HS-5 (cell line): ENCODE measurements at regions not wholly inside any gene's neighbourhood (a gene's known extent, or its start where the extent isn't known, plus 50 kb on each side); places are given as distances from the start of the nearest gene placed in this dataset.
"Not testable (repeated sequence)": the region's sequence is repeated elsewhere in the genome, so short reads cannot be mapped to it uniquely, and the experiment has no call there.

Experiments
- DNase-seq: peaks from one replicate; pipeline ENCODE4 v3.0.0-alpha.2; 2012; ENCODE audit warnings: low read depth

- no peak for DNase-seq
Observed at GRCh38 chr4:100340512-100341485, 150.5 kb upstream of the DDIT4L start.

GRCh38 chr4:100339870-100340269 is 149.6 kb upstream of the DDIT4L start:
- DNase-seq: no peak

GRCh38 chr4:100333491-100333890 is 143.2 kb upstream of the DDIT4L start:
- DNase-seq: not testable (repeated sequence)

GRCh38 chr4:100317032-100317864 is 127.0 kb upstream of the DDIT4L start:
- no peak for DNase-seq

GRCh38 chr4:100314057-100314456 is 123.8 kb upstream of the DDIT4L start:
- DNase-seq: no peak

GRCh38 chr4:100312615-100313350 is 122.5 kb upstream of the DDIT4L start:
- DNase-seq: peak; percentile 4

- DNase-seq: no peak
Observed at GRCh38 chr4:100311181-100311580, 120.9 kb upstream of the DDIT4L start.

- DNase-seq: no peak
Observed at GRCh38 chr4:100306018-100306417, 115.8 kb upstream of the DDIT4L start.

GRCh38 chr4:100302061-100303026 is 112.1 kb upstream of the DDIT4L start:
- DNase-seq: no peak

- peak; percentile 80 for DNase-seq
Observed at GRCh38 chr4:100299046-100299840, 109.0 kb upstream of the DDIT4L start.

- peak; percentile 5 for DNase-seq
Observed at GRCh38 chr4:100295792-100296191, 105.5 kb upstream of the DDIT4L start.

- no peak for DNase-seq
Observed at GRCh38 chr4:100294356-100294755, 104.1 kb upstream of the DDIT4L start.

- peak; percentile 60 for DNase-seq
Observed at GRCh38 chr4:100290585-100290984, 100.3 kb upstream of the DDIT4L start.

GRCh38 chr4:100289946-100290345 is 99.7 kb upstream of the DDIT4L start:
- DNase-seq: peak; percentile 6

GRCh38 chr4:100289530-100289888 is 99.2 kb upstream of the DDIT4L start:
- DNase-seq: peak; percentile 54

- peak; percentile 60 for DNase-seq
Observed at GRCh38 chr4:100288811-100289529, 98.7 kb upstream of the DDIT4L start.

GRCh38 chr4:100288161-100288560 is 97.9 kb upstream of the DDIT4L start:
- peak; percentile 18 for DNase-seq

- DNase-seq: no peak
Observed at GRCh38 chr4:100287534-100287933, 97.3 kb upstream of the DDIT4L start.

- DNase-seq: no peak
Observed at GRCh38 chr4:100286636-100287035, 96.4 kb upstream of the DDIT4L start.
